Stimulated activated naive B cell treated with anti-CD40 and anti-IgM and Interleukin-4, amounts not matched to agents 10 μg/mL and 1 μg/mL and 100 μg/mL, for 72 hours (primary cell): ENCODE measurements at regions not wholly inside any gene's neighbourhood (a gene's known extent, or its start where the extent isn't known, plus 50 kb on each side); places are given as distances from the start of the nearest gene placed in this dataset.

Experiments
- ATAC-seq, 2 donors: fragments of 150-1000 bp; cut with Tn5 transposase; replicated peaks; 2 replicates each; pipeline ENCODE4 v1.10.0; 2021; ENCODE audit warnings: moderate library complexity in 1 of 2
- DNase-seq: peaks from one replicate; pipeline ENCODE4 v3.0.0; 2021
- H3K27ac Mint-ChIP-seq: one replicate; pipeline ENCODE4 v1.8.0; 2022; ENCODE audit warnings: mild to moderate bottlenecking, mixed read lengths
- H3K27me3 Mint-ChIP-seq, 2 donors: one replicate each; pipeline ENCODE4 v1.8.0; 2022; ENCODE audit warnings: mixed read lengths in 2 of 2
- H3K36me3 Mint-ChIP-seq, 2 donors: one replicate each; pipeline ENCODE4 v1.8.0; 2022; ENCODE audit warnings: mixed read lengths in 2 of 2, mild to moderate bottlenecking in 1 of 2
- H3K4me1 Mint-ChIP-seq, 2 donors: one replicate each; pipeline ENCODE4 v1.8.0; 2022; ENCODE audit warnings: mixed read lengths in 2 of 2, mild to moderate bottlenecking in 1 of 2
- H3K4me3 Mint-ChIP-seq, 2 donors: one replicate each; pipeline ENCODE4 v1.8.0; 2022; ENCODE audit warnings: mild to moderate bottlenecking in 2 of 2, mixed read lengths in 2 of 2, moderate library complexity in 1 of 2
- H3K9me3 Mint-ChIP-seq, 2 donors: one replicate each; pipeline ENCODE4 v1.8.0; 2022; ENCODE audit warnings: mixed read lengths in 2 of 2, mild to moderate bottlenecking in 1 of 2

- no peaks in the 10 kb centered on the region for H3K36me3 Mint-ChIP-seq
Measured at GRCh38 chr14:66085224-66085623, 400.9 kb upstream of the CCDC196 start.

GRCh38 chr14:66085665-66086064, 400.5 kb upstream of the CCDC196 start:
- Mint-ChIP-seq H3K36me3 (no peaks in the 10 kb centered on the region), H3K4me3 (no peak overlapping the region), H3K9me3 (peaks cover 0 to 2% of the 10 kb centered on the region in 2 donors), H3K27me3 (peaks cover 5 to 21% of the 10 kb centered on the region in 2 donors), H3K27ac (no peak overlapping the region), H3K4me1 (no peaks in the 10 kb centered on the region)
- DNase-seq (no peak), ATAC-seq (no peak)

More at GRCh38 chr14:66085224-66085623, 400.9 kb upstream of the CCDC196 start:
- H3K27ac Mint-ChIP-seq, result no peak overlapping the region
- no peak overlapping the region for H3K4me3 Mint-ChIP-seq
- H3K9me3 Mint-ChIP-seq, result peaks cover 0 to 2% of the 10 kb centered on the region in 2 donors
- DNase-seq (no peak), ATAC-seq (no peak)
- no peaks in the 10 kb centered on the region for H3K4me1 Mint-ChIP-seq
- H3K27me3 Mint-ChIP-seq, result peaks cover 5 to 21% of the 10 kb centered on the region in 2 donors

DNA sequence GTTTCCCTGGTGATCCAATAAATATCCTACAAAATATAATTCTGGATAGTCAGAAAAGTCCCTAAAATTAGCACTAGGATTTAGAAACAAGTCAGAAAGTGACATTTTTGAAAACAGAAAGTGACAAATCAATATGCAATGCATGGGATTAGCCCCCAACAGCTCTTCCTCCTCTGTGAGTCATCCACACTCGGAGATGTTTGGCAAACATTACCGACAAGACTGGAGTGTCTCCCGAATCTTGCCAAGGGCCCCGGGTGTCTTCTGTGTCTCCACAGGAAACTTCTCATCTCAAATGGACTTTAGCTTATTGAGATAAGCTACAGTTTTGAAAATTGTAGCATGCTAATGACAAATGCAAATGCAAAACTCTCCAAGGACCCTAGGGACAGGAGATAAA, 398.9 kb upstream of the CCDC196 start:
- Mint-ChIP-seq H3K4me1 (no peaks in the 10 kb centered on the region), H3K9me3 (peaks cover 0 to 2% of the 10 kb centered on the region in 2 donors), H3K27ac (no peak overlapping the region), H3K27me3 (peaks cover 5 to 17% of the 10 kb centered on the region in 2 donors), H3K36me3 (no peaks in the 10 kb centered on the region), H3K4me3 (no peak overlapping the region)
- DNase-seq (no peak), ATAC-seq (no peak)

DNA sequence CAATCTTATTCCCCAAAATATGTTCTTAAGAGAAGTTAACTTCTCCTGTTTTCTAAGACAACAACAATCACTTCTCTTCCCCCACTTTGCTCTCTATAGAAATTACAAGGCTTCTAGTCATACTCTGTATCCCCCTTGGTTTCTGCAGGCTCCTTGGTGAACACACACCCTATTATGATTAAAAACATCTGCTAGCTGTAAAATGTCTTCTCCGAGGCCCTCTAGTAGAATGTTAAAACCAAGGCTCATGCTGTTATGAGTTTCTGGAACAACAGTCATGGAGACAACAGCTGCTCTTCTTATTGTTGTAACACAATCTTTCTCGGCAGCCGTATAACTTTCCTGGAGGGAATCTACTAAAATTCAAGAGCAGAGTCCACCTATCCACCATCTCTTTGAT, 397.5 kb upstream of the CCDC196 start:
- no peaks in the 10 kb centered on the region for H3K4me1 Mint-ChIP-seq
- H3K9me3 Mint-ChIP-seq, result peaks cover 0 to 2% of the 10 kb centered on the region in 2 donors
- ATAC-seq (no peak), DNase-seq (no peak)
- no peak overlapping the region for H3K4me3 Mint-ChIP-seq
- no peak overlapping the region for H3K27ac Mint-ChIP-seq
- no peaks in the 10 kb centered on the region for H3K36me3 Mint-ChIP-seq
- peaks cover 5 to 15% of the 10 kb centered on the region in 2 donors for H3K27me3 Mint-ChIP-seq

DNA sequence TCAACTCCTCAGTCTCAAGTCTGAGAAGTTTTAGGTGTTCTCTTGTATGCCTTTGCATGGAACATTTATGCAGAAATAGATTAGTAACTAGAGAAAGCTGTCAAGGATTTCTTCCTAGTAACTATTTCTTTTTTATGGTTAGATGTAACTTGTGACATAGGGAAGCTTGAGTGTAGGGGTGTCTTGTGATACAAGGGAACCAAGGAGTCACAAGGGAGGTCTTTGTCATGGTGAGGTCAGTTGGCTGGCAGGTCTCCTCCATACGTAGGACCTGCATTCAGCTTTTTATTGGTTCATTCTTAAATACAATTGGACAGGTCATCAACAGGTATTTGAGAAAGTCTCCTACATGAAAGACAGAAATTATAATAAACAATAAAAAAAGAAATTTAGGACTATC, 394.0 kb upstream of the CCDC196 start:
- Mint-ChIP-seq H3K36me3 (no peaks in the 10 kb centered on the region), H3K27ac (peak overlapping the region; percentile 14)
- no peak for ATAC-seq

GRCh38 chr14:66092748-66093147, 393.4 kb upstream of the CCDC196 start:
- Mint-ChIP-seq H3K4me3 (no peak overlapping the region), H3K27ac (no peak overlapping the region), H3K9me3 (no peaks in the 10 kb centered on the region), H3K36me3 (no peaks in the 10 kb centered on the region), H3K4me1 (no peaks in the 10 kb centered on the region), H3K27me3 (no peaks in the 10 kb centered on the region)
- DNase-seq (no peak), ATAC-seq (no peak)

More for the DNA sequence above, 394.0 kb upstream of the CCDC196 start:
- no peaks in the 10 kb centered on the region for H3K4me1 Mint-ChIP-seq
- no peaks in the 10 kb centered on the region for H3K9me3 Mint-ChIP-seq
- no peak for DNase-seq
- H3K27me3 Mint-ChIP-seq, result no peaks in the 10 kb centered on the region
- H3K4me3 Mint-ChIP-seq, result no peak overlapping the region

GRCh38 chr14:66094001-66094727, 392.0 kb upstream of the CCDC196 start:
- H3K27ac Mint-ChIP-seq, result no peak overlapping the region

GRCh38 chr14:66099451-66099850, 386.7 kb upstream of the CCDC196 start:
- peaks cover 0 to 4% of the 10 kb centered on the region in 2 donors for H3K27me3 Mint-ChIP-seq
- DNase-seq (no peak), ATAC-seq (peak; percentile 25 to 42)
- no peaks in the 10 kb centered on the region for H3K36me3 Mint-ChIP-seq
- H3K4me3 Mint-ChIP-seq, result no peak overlapping the region
- no peak overlapping the region for H3K27ac Mint-ChIP-seq
- peaks cover 4 to 5% of the 10 kb centered on the region in 2 donors for H3K4me1 Mint-ChIP-seq
- H3K9me3 Mint-ChIP-seq, result no peaks in the 10 kb centered on the region

More at GRCh38 chr14:66094001-66094727, 392.0 kb upstream of the CCDC196 start:
- no peaks in the 10 kb centered on the region for H3K9me3 Mint-ChIP-seq
- ATAC-seq (no peak), DNase-seq (no peak)
- H3K4me3 Mint-ChIP-seq, result no peak overlapping the region
- H3K4me1 Mint-ChIP-seq, result no peaks in the 10 kb centered on the region
- no peaks in the 10 kb centered on the region for H3K36me3 Mint-ChIP-seq
- H3K27me3 Mint-ChIP-seq, result no peaks in the 10 kb centered on the region

DNA sequence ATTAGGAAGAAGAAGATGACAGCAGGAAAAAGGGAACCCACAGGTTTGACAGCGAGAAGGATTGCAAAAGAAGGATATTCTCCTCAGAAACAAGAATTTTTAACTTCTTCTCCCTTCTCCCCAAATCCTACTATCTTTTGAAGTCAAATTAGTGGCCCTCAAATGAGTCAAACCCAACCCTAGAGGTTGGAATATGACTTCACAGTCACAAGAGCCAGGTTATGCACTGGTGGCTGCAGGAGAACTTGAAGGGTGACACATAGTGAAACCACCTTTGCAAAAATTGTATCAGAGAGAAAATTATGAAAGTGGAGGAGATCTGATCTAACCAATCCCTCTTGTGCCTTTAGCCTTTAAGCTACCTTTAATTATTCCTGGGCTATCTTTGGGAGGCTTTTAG, 386.2 kb upstream of the CCDC196 start:
- no peaks in the 10 kb centered on the region for H3K36me3 Mint-ChIP-seq
- DNase-seq (no peak), ATAC-seq (peak; percentile 72 to 93)
- peaks cover 4 to 5% of the 10 kb centered on the region in 2 donors for H3K4me1 Mint-ChIP-seq
- no peak overlapping the region for H3K27ac Mint-ChIP-seq
- no peaks in the 10 kb centered on the region for H3K9me3 Mint-ChIP-seq
- peaks cover 0 to 4% of the 10 kb centered on the region in 2 donors for H3K27me3 Mint-ChIP-seq
- no peak overlapping the region for H3K4me3 Mint-ChIP-seq

- Mint-ChIP-seq H3K4me1 (peaks cover 4 to 5% of the 10 kb centered on the region in 2 donors), H3K27ac (no peak overlapping the region), H3K9me3 (no peaks in the 10 kb centered on the region), H3K27me3 (peaks cover 0 to 11% of the 10 kb centered on the region in 2 donors), H3K36me3 (no peaks in the 10 kb centered on the region), H3K4me3 (no peak overlapping the region)
- no peak for ATAC-seq
- DNase-seq, result no peak
Measured at GRCh38 chr14:66101662-66102061, 384.5 kb upstream of the CCDC196 start.

DNA sequence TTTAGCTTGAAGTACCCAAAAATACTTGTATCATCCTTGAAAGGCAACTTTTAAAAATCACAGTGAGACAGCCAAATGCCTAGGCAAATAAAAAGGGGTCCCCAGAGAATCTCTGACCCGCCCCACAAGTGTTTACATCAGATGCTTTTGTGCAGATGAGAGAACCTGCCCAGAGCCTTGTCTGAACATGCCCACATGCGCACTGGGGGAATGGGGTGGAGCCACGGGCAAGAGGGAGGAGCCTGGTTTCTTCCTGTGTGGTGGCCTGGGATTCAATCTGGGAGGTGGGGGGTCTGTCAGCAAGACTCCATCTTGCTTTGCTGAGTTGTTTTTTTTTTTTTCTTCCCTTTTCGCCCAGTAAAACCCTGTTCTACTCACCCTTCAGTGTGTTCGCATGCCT, 381.7 kb upstream of the CCDC196 start:
- no peak for ATAC-seq
- Mint-ChIP-seq H3K27ac (no peak overlapping the region), H3K4me1 (peaks cover 4 to 5% of the 10 kb centered on the region in 2 donors), H3K9me3 (no peaks in the 10 kb centered on the region), H3K4me3 (no peak overlapping the region), H3K36me3 (no peaks in the 10 kb centered on the region), H3K27me3 (peaks cover 6 to 11% of the 10 kb centered on the region in 2 donors)
- no peak for DNase-seq

GRCh38 chr14:66105815-66106214, 380.4 kb upstream of the CCDC196 start:
- Mint-ChIP-seq H3K4me3 (no peak overlapping the region), H3K4me1 (no peaks in the 10 kb centered on the region), H3K27me3 (peaks cover 6 to 11% of the 10 kb centered on the region in 2 donors), H3K27ac (no peak overlapping the region), H3K9me3 (no peaks in the 10 kb centered on the region), H3K36me3 (no peaks in the 10 kb centered on the region)
- DNase-seq (no peak), ATAC-seq (no peak)

GRCh38 chr14:66109426-66109825, 376.7 kb upstream of the CCDC196 start:
- Mint-ChIP-seq H3K27ac (no peak overlapping the region), H3K9me3 (no peaks in the 10 kb centered on the region), H3K4me1 (no peaks in the 10 kb centered on the region)

GRCh38 chr14:66111891-66112290, 374.3 kb upstream of the CCDC196 start:
- Mint-ChIP-seq H3K27ac (no peak overlapping the region), H3K4me3 (no peak overlapping the region), H3K36me3 (no peaks in the 10 kb centered on the region), H3K27me3 (peaks cover 4 to 12% of the 10 kb centered on the region in 2 donors), H3K9me3 (no peaks in the 10 kb centered on the region), H3K4me1 (no peaks in the 10 kb centered on the region)
- ATAC-seq (no peak), DNase-seq (no peak)

More at GRCh38 chr14:66109426-66109825, 376.7 kb upstream of the CCDC196 start:
- no peak overlapping the region for H3K4me3 Mint-ChIP-seq
- H3K27me3 Mint-ChIP-seq, result peaks cover 6 to 11% of the 10 kb centered on the region in 2 donors
- DNase-seq (no peak), ATAC-seq (peak in 1 of 2 donors; percentile 23)
- H3K36me3 Mint-ChIP-seq, result no peaks in the 10 kb centered on the region

GRCh38 chr14:66114071-66114470, 372.1 kb upstream of the CCDC196 start:
- H3K27me3 Mint-ChIP-seq, result peaks cover 16 to 19% of the 10 kb centered on the region in 2 donors

More at GRCh38 chr14:66114071-66114470, 372.1 kb upstream of the CCDC196 start:
- Mint-ChIP-seq H3K27ac (no peak overlapping the region), H3K9me3 (no peaks in the 10 kb centered on the region), H3K4me3 (no peak overlapping the region), H3K4me1 (no peaks in the 10 kb centered on the region), H3K36me3 (no peaks in the 10 kb centered on the region)
- DNase-seq (no peak), ATAC-seq (no peak)
